SU-DHL-6 (cell line): ENCODE measurements at regions not wholly inside any gene's neighbourhood (a gene's known extent, or its start where the extent isn't known, plus 50 kb on each side); places are given as distances from the start of the nearest gene placed in this dataset.
"Not testable (repeated sequence)": the region's sequence is repeated elsewhere in the genome, so short reads cannot be mapped to it uniquely, and the experiment has no call there.

Experiments used
- EZH2phosphoT487 ChIP-seq: fragments of 200-600 bp; sonication (generic), shearing (Covaris generic); conservative IDR thresholded peaks from 2 replicates; pipeline ENCODE4 v1.6.1; 2018; ENCODE audit warnings: mild to moderate bottlenecking, antibody characterized with exemption, low read length, moderate library complexity, mixed read lengths
- TF ChIP-seq, protein P1 (sequence below): fragments of 200-600 bp; sonication (generic); IDR thresholded peaks from one replicate; pipeline ENCODE4 v1.5.1; 2017; ENCODE audit warnings: antibody characterized with exemption, mild to moderate bottlenecking, low read length, moderate library complexity; ENCODE audit not compliant: insufficient read depth, poor library complexity, severe bottlenecking

DNA sequence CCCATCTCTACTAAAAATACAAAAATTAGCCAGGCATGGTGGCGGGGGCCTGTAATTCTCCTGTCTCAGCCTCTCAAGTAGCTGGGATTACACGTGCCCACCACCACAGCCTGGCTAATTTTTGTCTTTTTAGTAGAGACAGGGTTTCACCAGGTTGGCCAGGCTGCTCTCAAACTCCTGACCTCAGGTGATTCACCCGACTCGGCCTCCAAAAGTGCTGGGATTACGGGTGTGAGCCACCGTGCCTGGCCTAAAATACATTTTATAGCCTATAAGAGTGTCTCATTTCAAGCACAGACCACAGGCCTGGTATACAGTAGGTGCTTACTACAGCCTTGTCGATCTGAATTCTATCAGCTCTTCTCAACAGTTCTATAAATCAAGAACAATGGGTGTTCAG lies 139.5 kb upstream of the USP29 start:
- TF ChIP-seq, protein P1, sequence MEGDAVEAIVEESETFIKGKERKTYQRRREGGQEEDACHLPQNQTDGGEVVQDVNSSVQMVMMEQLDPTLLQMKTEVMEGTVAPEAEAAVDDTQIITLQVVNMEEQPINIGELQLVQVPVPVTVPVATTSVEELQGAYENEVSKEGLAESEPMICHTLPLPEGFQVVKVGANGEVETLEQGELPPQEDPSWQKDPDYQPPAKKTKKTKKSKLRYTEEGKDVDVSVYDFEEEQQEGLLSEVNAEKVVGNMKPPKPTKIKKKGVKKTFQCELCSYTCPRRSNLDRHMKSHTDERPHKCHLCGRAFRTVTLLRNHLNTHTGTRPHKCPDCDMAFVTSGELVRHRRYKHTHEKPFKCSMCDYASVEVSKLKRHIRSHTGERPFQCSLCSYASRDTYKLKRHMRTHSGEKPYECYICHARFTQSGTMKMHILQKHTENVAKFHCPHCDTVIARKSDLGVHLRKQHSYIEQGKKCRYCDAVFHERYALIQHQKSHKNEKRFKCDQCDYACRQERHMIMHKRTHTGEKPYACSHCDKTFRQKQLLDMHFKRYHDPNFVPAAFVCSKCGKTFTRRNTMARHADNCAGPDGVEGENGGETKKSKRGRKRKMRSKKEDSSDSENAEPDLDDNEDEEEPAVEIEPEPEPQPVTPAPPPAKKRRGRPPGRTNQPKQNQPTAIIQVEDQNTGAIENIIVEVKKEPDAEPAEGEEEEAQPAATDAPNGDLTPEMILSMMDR, result not testable (repeated sequence)
- TF ChIP-seq EZH2phosphoT487, result not testable (repeated sequence)
